HG02885 (cell line): ENCODE measurements at regions not wholly inside any gene's neighbourhood (a gene's known extent, or its start where the extent isn't known, plus 50 kb on each side); places are given as distances from the start of the nearest gene placed in this dataset.
A peak's percentile ranks its signal among the peaks of the same experiment; 100 is the strongest.

ENCODE experiments used
- ATAC-seq: cut with Tn5 transposase; IDR thresholded peaks from one replicate; pipeline ENCODE4 v1.9.1; 2021; ENCODE audit warnings: mild to moderate bottlenecking; ENCODE audit not compliant: unreplicated experiment, poor library complexity

GRCh38 chr4:18404642-18405041, 383.1 kb upstream of the LCORL start:
- ATAC-seq: no peak

- no peak for ATAC-seq
Observed at GRCh38 chr4:18403327-18403726, 381.8 kb upstream of the LCORL start.

- no peak for ATAC-seq
Observed at GRCh38 chr4:18401868-18402267, 380.3 kb upstream of the LCORL start.

- ATAC-seq: no peak
Observed at GRCh38 chr4:18401425-18401824, 379.9 kb upstream of the LCORL start.

GRCh38 chr4:18398661-18399060, 377.1 kb upstream of the LCORL start:
- ATAC-seq: no peak

- ATAC-seq: no peak
Observed at GRCh38 chr4:18397681-18398390, 376.3 kb upstream of the LCORL start.

GRCh38 chr4:18394656-18395055, 373.1 kb upstream of the LCORL start:
- no peak for ATAC-seq

GRCh38 chr4:18391354-18391728, 369.8 kb upstream of the LCORL start:
- ATAC-seq: no peak

GRCh38 chr4:18390655-18391353, 369.2 kb upstream of the LCORL start:
- ATAC-seq: no peak

- no peak for ATAC-seq
Observed at GRCh38 chr4:18389115-18389514, 367.6 kb upstream of the LCORL start.

GRCh38 chr4:18388039-18388438, 366.5 kb upstream of the LCORL start:
- ATAC-seq: no peak

GRCh38 chr4:18381186-18381585, 359.6 kb upstream of the LCORL start:
- no peak for ATAC-seq

- no peak for ATAC-seq
Observed at GRCh38 chr4:18369561-18369960, 348.0 kb upstream of the LCORL start.

- ATAC-seq: peak; percentile 99
Observed at GRCh38 chr4:18366892-18367291, 345.3 kb upstream of the LCORL start.

GRCh38 chr4:18366136-18366535, 344.6 kb upstream of the LCORL start:
- ATAC-seq: no peak

GRCh38 chr4:18343581-18343980, 322.0 kb upstream of the LCORL start:
- no peak for ATAC-seq

GRCh38 chr4:18342847-18343246, 321.3 kb upstream of the LCORL start:
- no peak for ATAC-seq

GRCh38 chr4:18321956-18322530, 300.5 kb upstream of the LCORL start:
- no peak for ATAC-seq

GRCh38 chr4:18319431-18319830, 297.9 kb upstream of the LCORL start:
- no peak for ATAC-seq

- ATAC-seq: no peak
Observed at GRCh38 chr4:18318682-18319388, 297.3 kb upstream of the LCORL start.

GRCh38 chr4:18314731-18315130, 293.2 kb upstream of the LCORL start:
- ATAC-seq: no peak
